ENCODE measurements at regions not wholly inside any gene's neighbourhood (a gene's known extent, or its start where the extent isn't known, plus 50 kb on each side); places are given as distances from the start of the nearest gene placed in this dataset.

DNA sequence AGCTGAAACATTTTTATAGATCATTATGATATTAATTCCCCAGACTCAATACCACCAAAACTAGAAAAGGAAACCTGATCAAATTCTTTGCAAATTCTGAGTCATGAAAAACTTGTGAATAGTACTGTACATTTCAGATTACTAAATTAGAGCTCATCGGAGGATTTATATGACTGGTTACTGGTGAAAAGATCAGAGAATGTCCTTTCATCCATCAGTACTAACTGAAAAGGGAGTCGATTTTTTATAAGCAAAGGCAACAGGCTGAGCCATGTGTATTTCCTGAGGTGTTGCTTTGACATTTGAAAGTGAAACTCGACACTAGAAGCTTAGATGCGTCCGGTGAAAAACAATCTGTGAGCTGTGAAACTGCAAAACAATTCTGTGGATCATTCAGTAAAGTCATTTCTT lies 155.7 kb downstream of the TNFSF18 start:
- DNase-seq, result no peak

DNA sequence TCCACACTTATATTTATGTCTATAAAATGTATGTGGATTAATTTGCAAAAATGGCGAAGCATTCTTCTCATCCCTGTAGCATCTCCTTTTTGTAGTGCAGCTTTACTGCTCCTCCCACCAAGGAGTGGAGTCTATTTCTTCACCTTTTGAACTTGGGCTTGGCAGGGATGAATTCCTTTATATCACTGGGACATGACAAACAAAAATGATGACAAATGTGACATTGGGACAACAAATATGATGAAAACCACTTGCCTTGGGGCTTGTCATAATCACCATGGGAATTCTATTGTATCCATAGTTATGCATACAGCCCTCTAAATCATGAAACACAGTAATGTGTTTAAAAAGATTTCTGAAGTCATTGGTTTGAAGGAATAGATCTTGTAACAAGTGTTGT lies 155.0 kb downstream of the TNFSF18 start:
- DNase-seq, result no peak

DNA sequence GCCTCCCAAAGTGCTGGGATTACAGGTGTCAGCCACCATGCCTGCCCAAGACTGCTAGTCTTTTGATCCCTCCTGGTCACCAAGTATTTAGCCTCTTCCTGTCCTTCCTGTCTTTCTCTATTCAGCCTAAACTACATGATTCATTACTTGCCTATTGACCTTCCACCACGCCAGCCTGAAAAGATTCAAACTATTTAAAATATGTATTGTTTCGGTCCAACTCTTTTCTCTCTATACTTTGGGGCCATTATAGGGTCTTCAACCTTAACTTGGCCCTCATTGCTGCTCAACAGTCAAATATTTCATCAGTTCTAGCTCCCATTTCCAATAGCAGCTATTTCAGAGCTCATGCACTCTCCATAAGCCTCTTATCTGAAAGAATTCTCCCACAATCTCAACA lies 153.0 kb downstream of the TNFSF18 start:
- no peak for DNase-seq

DNA sequence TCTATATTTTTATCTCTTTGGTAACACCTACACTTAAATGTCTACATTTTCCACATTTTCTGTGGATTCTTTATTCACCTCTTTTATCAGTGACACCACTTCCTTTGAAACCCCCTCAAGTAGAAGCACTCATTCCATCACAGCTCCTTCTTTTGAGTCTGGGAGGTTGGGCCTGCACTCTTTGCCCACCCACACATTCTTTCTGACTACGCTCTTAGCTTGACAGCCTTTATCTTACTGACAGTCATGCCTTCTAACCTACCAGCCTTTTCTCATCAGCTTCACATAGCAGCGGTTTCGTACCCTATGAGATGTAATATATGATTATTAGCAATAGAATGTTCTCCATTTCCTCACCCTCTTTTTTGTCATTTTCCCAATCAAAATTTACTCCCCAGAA lies 151.9 kb downstream of the TNFSF18 start:
- no peak for DNase-seq

DNA sequence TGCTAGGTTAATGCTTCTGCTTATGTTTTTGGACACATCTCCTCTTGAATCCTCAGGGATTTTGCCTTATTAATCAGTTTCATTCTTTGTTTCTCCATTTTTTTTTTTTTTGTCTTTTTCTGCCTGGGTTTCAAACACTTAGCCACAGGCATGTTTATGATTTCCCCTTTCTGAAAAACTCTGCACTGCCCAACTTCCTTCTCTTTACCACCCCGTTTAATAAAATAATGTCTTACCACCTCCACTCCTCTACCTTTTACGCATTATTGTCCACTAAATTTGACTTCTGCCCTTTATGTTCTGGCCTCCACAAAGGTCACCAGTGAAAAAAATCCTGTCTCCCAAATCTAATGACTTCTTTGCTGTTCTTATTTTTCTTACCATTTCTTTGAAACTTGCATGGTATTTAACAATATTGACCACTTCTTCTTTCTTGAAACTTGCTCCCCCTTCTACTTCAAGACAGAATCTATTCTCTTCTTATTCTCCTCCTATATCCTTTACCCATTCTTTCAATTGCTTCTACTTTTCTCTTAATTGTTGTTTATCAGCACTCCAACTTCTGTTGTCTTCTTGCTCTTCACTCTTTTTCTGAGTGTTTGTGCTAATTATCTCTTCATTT lies 150.3 kb downstream of the TNFSF18 start:
- DNase-seq, result no peak

DNA sequence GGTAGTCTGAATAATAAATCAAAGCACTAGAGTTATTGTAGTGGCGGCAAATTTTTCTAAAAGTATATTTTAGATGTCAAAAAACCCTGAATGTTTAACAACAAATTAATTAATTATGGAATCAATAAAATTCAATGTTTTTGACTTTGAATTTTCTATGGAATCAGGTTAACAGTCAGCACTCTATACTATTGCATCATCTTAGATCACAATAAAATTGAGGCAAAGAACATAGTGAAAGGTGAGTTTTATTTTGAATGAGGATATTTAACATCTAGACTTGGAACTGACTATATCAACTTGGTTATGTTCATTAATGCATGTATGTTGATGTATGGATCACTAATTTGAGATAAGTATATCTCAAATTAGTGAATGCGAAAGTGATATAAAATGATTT lies 148.5 kb downstream of the TNFSF18 start:
- no peak for DNase-seq

DNA sequence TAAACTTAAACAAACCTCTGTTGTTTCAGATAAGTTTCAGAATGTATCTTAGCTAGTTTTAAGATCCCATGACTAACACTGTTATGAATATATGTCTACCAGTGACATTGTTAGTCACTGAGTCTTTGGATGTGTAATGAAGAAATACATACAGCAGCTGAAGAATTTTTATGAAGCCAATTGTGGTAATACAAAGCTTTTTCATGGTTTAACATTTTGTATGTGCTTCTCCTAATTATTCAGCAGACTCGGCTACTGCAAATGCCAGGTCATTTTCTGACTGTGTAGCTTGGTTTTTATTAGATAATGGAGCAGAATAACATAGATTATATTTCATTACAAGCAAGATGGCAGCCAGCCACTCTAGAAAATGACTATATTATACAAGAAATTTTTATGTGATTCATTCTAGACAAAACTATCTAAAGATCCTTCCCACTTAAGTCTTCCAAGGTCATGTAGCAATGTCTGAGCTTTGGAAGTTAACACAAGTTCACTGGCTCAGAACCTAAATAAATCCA lies 147.8 kb downstream of the TNFSF18 start:
- DNase-seq, result no peak

DNA sequence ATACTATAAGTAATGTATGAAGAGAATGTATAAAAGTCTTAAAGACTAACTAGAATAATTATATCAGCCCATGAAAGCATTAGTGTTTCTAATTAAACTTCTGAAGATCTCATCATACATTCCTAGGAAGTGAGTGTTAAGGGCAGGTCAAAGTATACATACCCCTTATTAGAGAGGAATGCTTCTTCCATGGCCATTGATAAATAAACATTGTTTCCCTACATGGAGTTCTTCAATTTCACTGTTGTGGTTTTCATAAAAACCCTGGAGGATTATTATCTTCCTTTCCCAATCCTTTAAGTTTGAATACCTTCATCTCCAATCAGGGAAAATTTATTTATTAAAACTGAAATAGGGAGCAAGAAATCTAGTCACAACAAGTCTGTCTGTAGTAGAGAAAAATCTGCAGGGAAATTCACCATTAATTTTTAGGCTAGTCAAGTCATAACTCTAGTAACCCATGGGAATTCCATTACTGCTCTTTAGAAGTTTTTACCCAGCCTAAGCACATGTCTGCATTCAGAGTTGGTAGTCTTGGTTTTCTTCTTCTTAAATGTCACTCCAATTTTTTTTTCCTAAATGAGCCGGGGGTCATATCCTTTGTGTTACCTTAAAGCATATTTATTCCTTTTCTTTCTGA lies 147.0 kb downstream of the TNFSF18 start:
- DNase-seq, result no peak

DNA sequence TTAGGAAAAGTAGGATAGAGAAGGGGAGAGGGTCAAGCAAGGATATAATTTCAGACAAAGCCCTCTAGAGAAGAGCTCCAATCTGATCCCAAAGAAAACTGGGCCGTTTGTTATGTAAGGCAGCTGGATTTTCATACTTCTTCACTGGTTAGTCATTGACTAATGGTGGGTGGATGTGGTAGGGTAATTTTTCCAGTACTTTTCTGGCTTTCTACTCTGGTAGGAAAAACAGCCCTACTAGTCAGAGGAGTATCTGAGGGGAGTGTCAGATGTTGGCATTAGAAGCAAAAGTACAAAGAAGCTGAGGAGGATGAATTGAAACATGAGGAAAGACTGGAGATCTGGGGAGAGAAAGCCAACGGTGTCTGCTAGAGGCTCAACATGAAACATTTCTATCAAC lies 145.3 kb downstream of the TNFSF18 start:
- no peak for DNase-seq

DNA sequence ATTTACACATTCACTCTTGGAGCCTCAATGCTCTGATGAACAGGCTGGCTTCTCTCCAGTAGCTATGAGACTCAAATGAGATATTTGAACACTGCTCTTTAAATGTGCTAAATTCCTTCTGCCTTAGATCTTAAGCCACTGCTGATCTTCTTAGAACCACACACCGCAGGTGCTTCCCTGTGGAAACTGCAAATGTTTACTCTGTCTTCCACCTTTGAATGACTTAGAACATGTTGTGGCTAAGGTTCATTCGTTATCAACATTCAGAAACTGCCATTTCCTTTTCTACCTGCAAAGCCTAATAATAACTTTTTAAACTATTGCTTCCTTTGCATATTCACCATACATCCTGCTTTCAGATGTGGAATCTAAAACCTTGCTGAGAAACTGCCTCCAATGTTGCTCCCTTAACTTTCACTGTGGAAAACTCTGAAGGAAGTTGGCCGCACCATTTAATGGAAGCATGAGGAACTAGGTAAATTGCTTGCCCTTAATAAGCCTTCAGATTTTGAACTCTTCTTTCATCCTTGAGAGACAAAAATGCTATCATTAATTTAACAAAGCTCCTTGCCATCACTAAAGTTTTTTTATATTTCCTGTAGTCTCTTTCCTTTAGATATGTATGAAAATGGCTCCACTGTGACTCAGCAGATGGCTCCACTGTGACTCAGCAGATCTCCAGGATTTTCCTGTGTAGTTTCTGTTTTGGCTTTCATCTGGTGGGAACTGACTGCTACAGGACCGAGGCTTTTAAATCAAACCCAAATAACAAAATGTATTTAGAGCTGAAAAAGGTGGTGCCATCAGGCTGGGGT lies 143.8 kb downstream of the TNFSF18 start:
- DNase-seq, result no peak

DNA sequence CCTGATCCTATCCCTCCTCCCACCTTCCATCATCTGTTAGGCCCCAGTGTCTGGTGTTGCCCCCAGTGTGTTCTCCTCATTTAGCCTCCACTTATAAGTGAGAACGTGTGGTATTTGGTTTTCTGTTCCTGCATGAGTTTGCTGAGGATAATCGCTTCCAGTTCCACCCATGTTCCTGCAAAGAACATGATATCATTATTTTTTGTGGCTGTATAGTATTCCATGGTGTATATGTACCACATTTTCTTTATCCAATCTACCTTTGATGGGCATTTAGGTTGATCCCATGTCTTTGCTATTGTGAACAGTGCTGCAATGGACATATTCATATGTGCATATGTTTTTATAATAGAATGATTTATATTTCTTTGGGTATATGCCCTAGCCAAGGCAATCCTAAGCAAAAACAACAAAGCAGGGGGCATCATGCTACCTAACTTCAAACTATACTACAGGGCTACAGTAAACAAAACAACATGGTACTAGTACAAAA lies 142.9 kb downstream of the TNFSF18 start:
- DNase-seq, result no peak

DNA sequence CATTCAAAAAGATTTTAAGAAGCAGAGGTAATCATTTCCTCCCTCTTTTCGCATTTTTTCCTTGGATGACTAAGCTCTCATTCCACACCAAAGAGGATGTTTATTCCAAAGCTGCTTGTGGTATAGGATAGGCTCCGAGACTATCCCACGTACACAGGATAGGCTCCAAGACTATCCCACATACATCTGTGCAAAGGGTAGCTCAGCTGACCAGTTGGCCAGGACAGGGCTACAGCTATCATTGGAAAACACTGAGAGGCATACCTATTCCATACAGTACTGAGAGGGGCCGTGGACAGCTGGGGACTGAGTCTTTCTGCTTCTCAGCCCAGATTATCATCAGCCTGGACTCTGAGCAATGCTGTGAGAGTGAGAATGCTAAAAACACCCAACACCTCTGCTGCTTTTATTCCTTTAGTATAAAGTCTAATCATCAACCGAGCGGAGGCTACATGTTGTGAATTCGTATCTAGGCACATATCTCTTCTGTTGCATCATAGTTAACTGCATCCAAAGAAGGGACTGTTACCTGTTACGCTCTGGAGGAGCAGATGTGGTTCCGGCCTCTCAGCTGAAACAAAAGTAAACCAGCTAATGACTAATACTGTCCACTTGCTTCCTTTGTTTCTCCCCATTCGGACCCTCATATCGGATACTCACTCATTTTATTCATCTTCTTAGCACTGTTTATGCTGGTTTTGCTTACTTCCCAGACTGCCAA lies 141.0 kb downstream of the TNFSF18 start:
- DNase-seq, result no peak

DNA sequence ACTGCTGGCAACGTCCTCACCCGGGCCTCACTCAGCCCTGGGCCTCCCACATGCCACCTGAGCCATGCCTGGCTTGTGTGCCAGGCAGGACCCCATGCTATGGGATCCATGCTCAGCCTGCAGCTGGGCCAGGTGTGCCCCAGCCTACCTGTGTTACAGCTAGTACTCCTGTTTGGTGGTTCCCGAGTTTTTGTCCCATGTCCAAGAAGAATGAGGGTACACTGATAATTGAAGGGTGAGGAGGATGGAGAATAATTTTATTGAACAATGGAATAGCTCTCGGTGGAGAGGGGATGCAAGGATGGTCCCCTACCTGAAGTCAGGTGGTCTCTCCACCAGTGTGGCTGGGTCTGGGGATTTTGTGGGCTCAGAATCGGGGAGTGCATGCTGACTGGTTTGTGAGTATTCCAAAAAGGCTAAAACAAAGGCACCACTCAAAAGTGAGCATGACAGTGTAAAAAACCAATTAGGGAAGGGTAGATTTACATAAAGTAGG lies 137.9 kb downstream of the TNFSF18 start:
- DNase-seq, result no peak

DNA sequence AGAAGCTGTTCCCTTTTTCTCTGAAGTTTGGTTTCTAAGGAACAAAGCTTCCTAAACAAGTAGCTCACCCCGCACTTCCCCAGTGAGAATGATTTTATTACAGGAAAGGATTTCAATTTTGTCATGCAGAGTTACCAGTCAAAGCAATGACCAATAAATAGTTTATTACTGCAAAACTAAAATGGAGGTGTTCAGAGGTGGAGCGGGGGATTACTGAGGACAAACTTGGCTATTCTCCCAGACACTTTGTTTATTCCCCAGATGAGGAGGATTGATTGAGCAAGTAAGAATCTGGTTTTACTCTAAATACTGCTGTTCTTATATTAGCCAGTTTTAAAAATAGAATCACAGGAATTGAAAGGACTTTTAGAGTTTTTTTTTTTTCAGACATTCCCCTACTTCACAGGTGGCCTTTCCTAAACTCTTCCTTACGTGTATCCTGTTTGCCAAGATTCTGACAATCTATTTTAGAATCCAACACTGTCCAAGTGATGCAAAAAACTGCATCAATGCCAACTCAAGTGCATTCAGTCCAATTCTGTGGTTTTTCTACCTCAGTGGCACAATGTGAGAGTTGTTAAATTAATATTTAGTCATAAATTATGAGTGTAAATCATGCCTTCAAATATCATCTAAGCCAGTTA lies 136.1 kb downstream of the TNFSF18 start:
- DNase-seq, result no peak

DNA sequence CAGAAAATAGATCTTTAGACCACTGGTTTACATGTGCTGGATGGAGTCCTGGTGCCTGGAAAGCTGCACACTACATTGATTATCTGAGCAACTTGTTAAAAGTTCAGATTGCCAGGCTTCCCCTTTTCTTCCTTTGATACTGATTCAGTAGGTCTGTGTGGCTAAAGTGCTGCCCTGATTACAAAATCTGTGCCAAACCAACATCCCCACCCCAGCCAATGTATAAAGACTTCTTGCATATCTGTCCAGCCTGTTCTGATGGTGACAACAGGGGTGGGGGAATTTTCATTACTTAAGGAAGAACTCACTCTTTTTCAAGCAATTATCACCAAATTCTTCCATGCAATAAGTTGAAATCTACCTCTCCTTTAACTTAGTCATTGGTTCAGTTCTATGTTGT lies 135.5 kb downstream of the TNFSF18 start:
- DNase-seq, result no peak

DNA sequence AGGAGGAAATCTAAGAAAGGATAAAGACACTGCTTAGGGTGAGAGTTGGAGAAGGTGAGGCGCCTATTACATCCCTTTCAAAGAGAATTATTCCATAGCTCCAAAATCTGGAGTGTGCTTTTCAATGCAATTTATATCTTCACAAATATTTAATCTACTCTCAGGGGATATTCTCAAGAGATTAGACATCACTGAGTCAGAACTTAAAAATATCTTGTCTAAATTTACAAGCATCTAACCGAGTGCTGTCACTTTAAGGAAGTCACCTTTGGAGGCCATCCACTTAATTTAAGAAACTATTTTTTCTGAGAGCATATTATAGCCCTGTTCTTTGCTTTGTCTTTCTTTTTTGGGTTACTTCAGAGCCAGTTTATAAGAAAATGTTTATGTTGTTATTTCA lies 134.6 kb downstream of the TNFSF18 start:
- DNase-seq, result no peak

DNA sequence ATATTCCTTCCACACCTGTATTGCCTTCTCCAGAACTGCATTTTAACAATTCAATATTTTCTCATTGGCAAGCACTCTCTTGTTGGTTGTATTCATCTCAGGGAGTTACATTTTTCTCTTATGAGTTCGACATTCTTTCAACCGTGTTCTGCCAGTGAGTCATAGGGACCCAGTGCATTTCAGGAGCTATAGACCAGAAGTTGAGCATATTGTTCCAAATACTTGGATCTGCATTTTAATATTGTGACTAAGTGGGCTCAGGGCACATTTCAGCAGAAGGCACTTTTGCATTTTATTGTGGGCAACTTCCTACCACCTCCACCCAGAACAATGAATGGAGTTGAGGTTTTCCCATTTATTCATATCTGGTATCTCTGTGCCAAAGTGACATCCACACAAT lies 132.8 kb downstream of the TNFSF18 start:
- no peak for DNase-seq

DNA sequence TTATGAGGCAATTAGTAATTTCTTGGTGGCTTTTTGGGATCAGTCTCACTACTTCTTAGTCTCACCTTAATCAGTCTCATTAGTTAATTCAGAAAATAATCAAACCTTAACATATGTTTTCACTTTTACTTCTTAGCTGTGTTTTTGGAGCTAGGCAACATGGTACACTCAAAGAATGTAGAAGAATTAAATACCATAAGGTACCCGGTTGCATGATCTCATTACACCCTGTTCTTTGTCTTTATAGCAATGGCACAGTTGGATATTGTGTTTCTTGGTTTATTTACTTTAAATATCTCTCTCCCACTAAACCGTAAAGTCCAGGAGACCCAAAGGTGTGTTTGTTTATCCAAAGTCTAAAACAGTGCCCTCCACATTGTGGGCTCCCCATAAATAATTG lies 132.3 kb downstream of the TNFSF18 start:
- no peak for DNase-seq

DNA sequence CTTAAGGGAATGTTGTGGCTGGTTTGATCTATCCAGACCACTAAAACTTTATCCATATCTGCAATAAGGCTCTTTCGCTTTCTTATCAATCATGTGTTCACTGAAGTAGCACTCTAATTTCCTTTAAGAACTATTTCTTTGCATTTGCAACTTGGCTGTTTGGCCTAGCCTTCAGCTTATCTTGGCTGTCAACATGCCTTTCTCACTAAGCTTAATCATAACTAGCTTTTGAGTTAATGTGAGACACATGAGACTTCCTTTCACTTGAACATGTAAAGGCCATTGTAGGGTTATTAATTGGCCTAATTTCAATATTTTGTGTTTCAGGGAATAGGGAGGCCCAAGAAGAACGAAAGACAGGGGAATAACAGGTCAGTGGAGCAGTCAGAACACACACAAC lies 124.7 kb downstream of the TNFSF18 start:
- no peak for DNase-seq

DNA sequence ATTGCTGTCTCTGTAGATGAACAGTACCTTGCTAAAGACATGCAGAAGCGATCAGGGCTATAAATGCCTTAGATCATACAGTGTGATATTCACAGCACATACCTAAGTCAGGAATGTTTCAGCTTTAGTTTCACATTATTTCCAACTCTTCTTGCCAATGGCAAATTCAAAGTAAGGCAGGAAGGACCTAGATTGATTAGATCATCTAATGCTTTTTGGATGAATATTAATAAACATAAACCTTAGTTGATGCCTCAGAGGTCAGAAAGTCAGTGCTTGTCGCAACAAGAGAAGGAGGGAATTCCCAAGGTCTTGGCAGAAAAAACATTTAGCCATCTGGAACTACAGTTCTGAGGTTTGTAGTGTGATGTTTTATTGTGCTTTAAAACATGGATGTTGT lies 122.3 kb downstream of the TNFSF18 start:
- DNase-seq, result no peak

DNA sequence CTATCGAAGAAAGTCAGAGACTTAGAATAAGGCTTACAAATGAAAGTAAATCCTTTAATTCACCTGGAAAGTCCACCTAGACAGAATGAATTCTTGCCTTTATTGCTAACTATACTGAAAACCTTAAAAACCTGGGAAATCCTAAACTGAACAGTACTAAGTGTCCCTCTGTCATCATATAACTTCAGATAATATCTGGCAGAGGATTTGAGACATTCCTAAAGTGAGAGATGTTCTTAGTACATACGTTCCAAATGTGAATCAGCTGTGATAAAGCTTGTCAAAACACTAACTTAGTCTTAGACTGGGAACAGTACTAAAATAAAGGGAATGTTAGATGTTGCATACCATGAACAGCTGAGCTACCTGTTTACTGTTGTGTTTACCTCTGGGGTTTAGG lies 121.7 kb downstream of the TNFSF18 start:
- no peak for DNase-seq

DNA sequence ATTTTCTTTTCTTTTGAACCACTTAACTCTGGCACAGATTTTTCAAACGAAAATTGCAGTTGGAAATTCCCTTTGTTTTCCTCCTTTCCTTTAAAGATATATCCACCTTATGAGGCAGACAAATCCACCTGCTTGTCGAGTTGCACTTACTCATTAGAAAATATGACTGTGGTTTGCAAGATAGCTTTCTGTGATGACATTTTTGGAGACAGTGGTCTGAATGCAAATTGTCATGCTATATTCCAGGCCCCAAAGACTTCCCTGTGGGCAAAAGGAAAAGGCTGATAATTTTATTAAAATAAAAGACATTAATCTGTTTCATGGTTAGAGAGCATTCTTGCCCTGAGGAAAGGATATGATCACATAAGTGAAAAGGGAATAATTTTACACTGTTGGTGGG lies 120.6 kb downstream of the TNFSF18 start:
- no peak for DNase-seq

DNA sequence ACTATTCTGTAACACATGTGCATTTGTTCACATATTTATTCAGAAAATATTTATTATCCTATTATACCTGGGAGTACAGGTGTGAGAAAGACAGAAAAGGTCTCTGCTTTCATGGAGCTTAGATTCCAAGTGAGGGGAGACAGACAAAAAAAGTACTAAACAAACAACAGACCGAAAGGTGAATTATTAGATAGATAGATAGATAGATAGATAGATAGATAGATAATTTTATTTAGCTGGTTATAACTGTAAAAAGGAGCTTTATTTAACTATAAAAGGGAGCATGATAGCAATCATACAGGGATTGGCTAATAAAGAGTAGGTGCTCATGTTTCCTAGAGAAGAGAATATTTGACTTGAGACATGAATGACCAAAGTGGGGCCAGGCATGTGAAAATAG lies 119.4 kb downstream of the TNFSF18 start:
- no peak for DNase-seq

Measured in activated T-cell treated with anti-CD3 and anti-CD28 coated beads, Interleukin-2, amount 50 U/mL, for 48 hours (primary cell).